H1 (cell line): ENCODE measurements at regions not wholly inside any gene's neighbourhood (a gene's known extent, or its start where the extent isn't known, plus 50 kb on each side); places are given as distances from the start of the nearest gene placed in this dataset.

Source experiments
- EP300 ChIP-seq, 2 experiments: IDR thresholded peaks; 1 replicate in 1 of 2; 2 replicates in 1 of 2; pipeline ENCODE4 v1.6.1; 2011 to 2012; ENCODE audit warnings: low read depth in 2 of 2, low read length in 2 of 2, mild to moderate bottlenecking in 2 of 2, borderline replicate concordance in 1 of 2, inconsistent platforms in 1 of 2, moderate library complexity in 1 of 2
- KDM4A ChIP-seq: IDR thresholded peaks from one replicate; pipeline ENCODE4 v1.7.1; 2012; ENCODE audit warnings: low read depth, mild to moderate bottlenecking, moderate library complexity, low read length, inconsistent platforms; ENCODE audit not compliant: severe bottlenecking
- POLR2A ChIP-seq, 2 experiments: IDR thresholded peaks; 1 replicate in 1 of 2; 2 replicates in 1 of 2; pipeline ENCODE4 v1.6.1; 2011; ENCODE audit warnings: low read depth in 2 of 2, low read length in 2 of 2, mild to moderate bottlenecking in 2 of 2; ENCODE audit errors: control extremely low read depth in 1 of 2
- RAD21 ChIP-seq, 2 experiments: IDR thresholded peaks in 1 of 2; conservative IDR thresholded peaks in 1 of 2; 2 replicates each; pipeline ENCODE4 v1.6.1; 2011; ENCODE audit warnings: low read depth in 2 of 2, low read length in 2 of 2, improper control_type of control experiment in 1 of 2, inconsistent platforms in 1 of 2, mild to moderate bottlenecking in 1 of 2, moderate library complexity in 1 of 2
- SIN3A ChIP-seq, 2 experiments: IDR thresholded peaks in 1 of 2; conservative IDR thresholded peaks in 1 of 2; 2 replicates each; pipeline ENCODE4 v1.6.1; 2011 to 2012; ENCODE audit warnings: low read length in 2 of 2, improper control_type of control experiment in 1 of 2, low read depth in 1 of 2, mild to moderate bottlenecking in 1 of 2
- SUZ12 ChIP-seq: fragments of 200-600 bp; sonication (generic); IDR thresholded peaks from 2 replicates; pipeline ENCODE4 v1.6.1; 2012; ENCODE audit warnings: mild to moderate bottlenecking, inconsistent platforms, low read length, moderate library complexity, mixed read lengths

DNA sequence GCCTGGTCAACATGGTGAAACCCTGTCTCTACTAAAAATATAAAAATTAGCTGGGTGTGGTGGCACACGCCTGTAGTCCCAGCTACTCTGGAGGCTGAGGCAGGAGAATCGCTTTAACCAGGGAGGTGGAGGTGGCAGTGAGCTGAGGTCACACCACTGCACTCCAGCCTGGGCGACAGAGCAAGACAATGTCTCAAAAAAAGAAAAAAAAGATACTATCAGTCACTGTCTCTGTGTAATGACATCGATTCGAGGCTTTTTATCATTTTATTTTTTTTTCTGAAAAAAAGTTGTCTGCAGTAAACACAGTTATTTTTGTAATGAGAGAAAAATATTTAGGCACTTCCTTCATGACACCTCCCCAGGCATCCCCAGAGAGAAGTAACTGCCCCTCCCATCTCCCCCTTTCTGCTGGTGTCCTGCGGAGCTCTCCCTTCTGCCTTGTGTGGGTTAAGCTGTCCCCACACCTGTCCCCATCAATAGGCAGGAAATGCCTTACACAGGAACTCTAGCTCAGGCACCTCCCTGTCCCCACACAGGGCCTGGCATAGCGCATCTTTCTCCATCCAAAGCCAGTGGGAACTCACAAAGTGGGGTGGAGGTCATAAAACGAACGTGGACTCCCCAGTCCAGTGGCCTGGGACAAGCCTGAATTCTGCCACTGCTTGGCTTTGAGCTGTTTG lies 132.0 kb downstream of the SYF2 start (continued):
- TF ChIP-seq SIN3A (conservative IDR thresholded peaks at IDR 0.05 in 1 of 2, IDR thresholded peaks at IDR 0.05 in 1 of 2; ENCODE audit: low read depth in 1 of 2, low read length in 2 of 2) (no peak), RAD21 (IDR thresholded peaks at IDR 0.05 in 1 of 2, conservative IDR thresholded peaks at IDR 0.05 in 1 of 2; ENCODE audit: low read depth in 2 of 2, low read length in 2 of 2) (no peak), KDM4A (no peak), EP300 (IDR thresholded peaks at IDR 0.05; ENCODE audit: borderline replicate concordance in 1 of 2, low read depth in 2 of 2, low read length in 2 of 2) (no peak), POLR2A (IDR thresholded peaks at IDR 0.05; ENCODE audit: control extremely low read depth in 1 of 2, low read depth in 2 of 2, low read length in 2 of 2) (no peak), SUZ12 (no peak)
- TF ChIP-seq, all 59 proteins: peak for 0
